Heart left ventricle (tissue), 16 donors: ENCODE measurements at regions not wholly inside any gene's neighbourhood (a gene's known extent, or its start where the extent isn't known, plus 50 kb on each side); places are given as distances from the start of the nearest gene placed in this dataset.

ENCODE experiments used
- ATAC-seq, 4 donors: fragments of 200-7000 bp; cut with Tn5 transposase; one replicate each; pipeline ENCODE4 v1.9.1; 2020 to 2022; ENCODE audit warnings: moderate library complexity in 4 of 4, mild to moderate bottlenecking in 3 of 4, moderate number of reproducible peaks in 1 of 4
- DNase-seq, 5 donors: peaks; one replicate each; pipeline ENCODE4 v3.0.0-alpha.2; 2020
- H3K27ac ChIP-seq, 12 donors: fragments of 200-600 bp; sonication (generic) in 4 of 12; one replicate each; pipeline versions ENCODE4 v1.5.0 to v1.8.0; 2016 to 2022; ENCODE audit warnings: mild to moderate bottlenecking in 2 of 12
- H3K27me3 ChIP-seq, 9 donors: fragments of 200-600 bp; sonication (generic) in 2 of 9; one replicate each; pipeline versions ENCODE4 v1.5.1 to v1.8.0; 2016 to 2022; ENCODE audit warnings: mild to moderate bottlenecking in 3 of 9
- H3K36me3 ChIP-seq, 9 donors: fragments of 200-600 bp; sonication (generic) in 2 of 9; one replicate each; pipeline versions ENCODE4 v1.5.0 to v1.8.0; 2018 to 2022; ENCODE audit warnings: mild to moderate bottlenecking in 2 of 9
- H3K4me1 ChIP-seq, 12 donors: fragments of 200-600 bp; sonication (generic) in 4 of 12; one replicate each; pipeline versions ENCODE4 v1.5.0 to v1.8.0; 2016 to 2022; ENCODE audit warnings: mild to moderate bottlenecking in 3 of 12
- H3K4me3 ChIP-seq, 12 donors: fragments of 200-600 bp; sonication (generic) in 4 of 12; one replicate each; pipeline versions ENCODE4 v1.5.0 to v1.8.0; 2017 to 2022; ENCODE audit warnings: mild to moderate bottlenecking in 9 of 12, moderate library complexity in 4 of 12
- H3K9me3 ChIP-seq, 12 donors: fragments of 200-600 bp; sonication (generic) in 4 of 12; one replicate each; pipeline versions ENCODE4 v1.5.0 to v1.8.0; 2016 to 2022; ENCODE audit warnings: mild to moderate bottlenecking in 1 of 12
- POLR2A ChIP-seq, 2 donors: fragments of 450-650 bp; IDR thresholded peaks; one replicate each; pipeline ENCODE4 v1.6.1; 2017; ENCODE audit warnings: antibody characterized with exemption in 2 of 2, mild to moderate bottlenecking in 2 of 2, moderate library complexity in 2 of 2
- WGBS, 4 donors: extraction: QIAGEN DNeasy Blood & Tissue Kit in 2 of 4; methylation state at CpG; one replicate each; pipeline versions ENCODE4 v1.1.5 to v1.1.7; 2013 to 2018; 5-methylcytosine and 5-hydroxymethylcytosine counted together
- intact Hi-C, 10 donors: fragments of 100-400 bp; cut with DNase I; formaldehyde crosslinking; loops; one replicate each; pipeline versions ENCODE4 v1.11.1 to v1.14.2; 2022
- TF ChIP-seq, protein P1 (sequence below), 12 donors: fragments of 200-600 bp; sonication (generic) in 4 of 12; IDR thresholded peaks; one replicate each; pipeline versions ENCODE4 v1.5.0 to v1.8.0; 2018 to 2022; ENCODE audit warnings: antibody characterized with exemption in 12 of 12, mild to moderate bottlenecking in 5 of 12
- donor health status: ischemic (EF 13 %, LVEDD 7.1; RV severe dilation, severe dysfunction).
- donor health status: healthy with polysubstance abuse.
- donor health status: DM: no; HTN: yes; CAD: no.
- donor health status: DM: no; HTN: no; CAD: no.
- donor health status: ischemic (EF 25% LVEDD 6.9; RV normal size, moderate dysfunction).
- donor health status: ischemic (EF 25% LVEDD 5.7; RV mildly dilated, moderate dysfunction).
- donor health status: healthy.
- donor health status: DM: yes; HTN: yes; CAD: no.
- donor health status: ischemic (EF 35%, LVEDD 5.7; RV mildly dilated, moderate dysfunction).
- donor health status: nonischemic (EF 11% LVEDD 7.7; RV severe dilation, severe dysfunction).
- donor health status: DM: yes; HTN: yes; CAD: no.
- donor health status: PGD.
- donor health status: ischemic (EF 29% LVEDD 5.4; RV normal size, mild dysfunction).
- donor health status: nonischemic (EF 23%, LVEDD 6.1; RV moderate dilation, normal function).

- 55 to 66% (median 60%) methylated on average over 8 of the region's 8 CpGs for WGBS, 4 donors
- Histone ChIP-seq H3K27me3 (no peaks in the 10 kb centered on the region), H3K36me3 (no peaks in the 10 kb centered on the region), H3K4me1 (no peaks in the 10 kb centered on the region), H3K27ac (no peak overlapping the region), H3K9me3 (peaks cover 0 to 2% (median 0%) of the 10 kb centered on the region in 12 donors), H3K4me3 (no peak overlapping the region)
- intact Hi-C loops, result no loop called here
- ATAC-seq, result peak in 1 of 4 donors; percentile 67
- TF ChIP-seq, protein P1, sequence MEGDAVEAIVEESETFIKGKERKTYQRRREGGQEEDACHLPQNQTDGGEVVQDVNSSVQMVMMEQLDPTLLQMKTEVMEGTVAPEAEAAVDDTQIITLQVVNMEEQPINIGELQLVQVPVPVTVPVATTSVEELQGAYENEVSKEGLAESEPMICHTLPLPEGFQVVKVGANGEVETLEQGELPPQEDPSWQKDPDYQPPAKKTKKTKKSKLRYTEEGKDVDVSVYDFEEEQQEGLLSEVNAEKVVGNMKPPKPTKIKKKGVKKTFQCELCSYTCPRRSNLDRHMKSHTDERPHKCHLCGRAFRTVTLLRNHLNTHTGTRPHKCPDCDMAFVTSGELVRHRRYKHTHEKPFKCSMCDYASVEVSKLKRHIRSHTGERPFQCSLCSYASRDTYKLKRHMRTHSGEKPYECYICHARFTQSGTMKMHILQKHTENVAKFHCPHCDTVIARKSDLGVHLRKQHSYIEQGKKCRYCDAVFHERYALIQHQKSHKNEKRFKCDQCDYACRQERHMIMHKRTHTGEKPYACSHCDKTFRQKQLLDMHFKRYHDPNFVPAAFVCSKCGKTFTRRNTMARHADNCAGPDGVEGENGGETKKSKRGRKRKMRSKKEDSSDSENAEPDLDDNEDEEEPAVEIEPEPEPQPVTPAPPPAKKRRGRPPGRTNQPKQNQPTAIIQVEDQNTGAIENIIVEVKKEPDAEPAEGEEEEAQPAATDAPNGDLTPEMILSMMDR (IDR thresholded peaks at IDR 0.05), result peak in 6 of 12 donors; percentile 15 to 39 (median 33)
- TF ChIP-seq POLR2A (IDR thresholded peaks at IDR 0.05), result no peak
- DNase-seq, result peak in 1 of 5 donors; percentile 24
These were observed 102.0 kb downstream of the ERCC5 start for GRCh38 chr13:102947745-102948405.

DNA sequence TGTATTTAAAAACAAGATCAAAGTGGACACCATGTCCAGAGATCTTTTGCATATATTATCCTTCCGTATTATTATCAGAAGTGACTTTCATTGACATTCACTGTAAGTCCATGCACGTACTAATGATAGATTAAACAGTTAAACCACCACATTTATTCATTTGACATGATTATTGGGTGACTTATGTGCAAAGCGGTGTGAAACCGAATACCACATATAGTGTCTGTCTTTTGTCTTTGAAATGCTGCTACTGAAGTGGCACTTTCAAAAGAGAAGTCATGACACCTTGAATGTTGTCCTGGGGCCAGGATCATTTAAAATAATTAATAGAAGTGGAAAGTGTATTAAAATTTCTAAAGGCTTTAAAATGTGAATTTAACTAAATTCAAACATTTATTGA, 100.1 kb downstream of the ERCC5 start:
- ATAC-seq (no peak), DNase-seq (no peak)
- 83 to 94% (median 87%) methylated on average over 4 of the region's 4 CpGs for WGBS, 4 donors
- H3K4me3 ChIP-seq, result no peak overlapping the region
- H3K27ac ChIP-seq, result no peak overlapping the region
- no peaks in the 10 kb centered on the region for H3K4me1 ChIP-seq
- peaks cover 0 to 4% (median 0%) of the 10 kb centered on the region in 9 donors for H3K27me3 ChIP-seq
- H3K9me3 ChIP-seq, result peaks cover 0 to 7% (median 0%) of the 10 kb centered on the region in 12 donors
- intact Hi-C loops, result no loop called here
- no peak for TF ChIP-seq POLR2A (IDR thresholded peaks at IDR 0.05)
- TF ChIP-seq, protein P1 (IDR thresholded peaks at IDR 0.05), result no peak
- H3K36me3 ChIP-seq, result no peaks in the 10 kb centered on the region

GRCh38 chr13:102945324-102945815, 99.5 kb downstream of the ERCC5 start:
- ATAC-seq (no peak), DNase-seq (no peak)
- TF ChIP-seq, protein P1 (IDR thresholded peaks at IDR 0.05), result no peak
- TF ChIP-seq POLR2A (IDR thresholded peaks at IDR 0.05), result no peak
- intact Hi-C loops, result no loop called here
- Histone ChIP-seq H3K4me3 (no peak overlapping the region), H3K9me3 (peaks cover 0 to 8% (median 0%) of the 10 kb centered on the region in 12 donors), H3K27me3 (peaks cover 0 to 4% (median 0%) of the 10 kb centered on the region in 9 donors), H3K27ac (no peak overlapping the region), H3K36me3 (no peaks in the 10 kb centered on the region), H3K4me1 (no peaks in the 10 kb centered on the region)
- WGBS, 4 donors, result 86 to 90% (median 88%) methylated on average over 7 of the region's 7 CpGs

GRCh38 chr13:102944821-102945220, 99.0 kb downstream of the ERCC5 start:
- H3K9me3 ChIP-seq, result peaks cover 0 to 8% (median 0%) of the 10 kb centered on the region in 12 donors
- no peaks in the 10 kb centered on the region for H3K4me1 ChIP-seq
- H3K27me3 ChIP-seq, result peaks cover 0 to 4% (median 0%) of the 10 kb centered on the region in 9 donors
- DNase-seq (no peak), ATAC-seq (no peak)
- H3K27ac ChIP-seq, result no peak overlapping the region
- TF ChIP-seq POLR2A (IDR thresholded peaks at IDR 0.05), result no peak
- TF ChIP-seq, protein P1 (IDR thresholded peaks at IDR 0.05), result no peak
- no peak overlapping the region for H3K4me3 ChIP-seq
- H3K36me3 ChIP-seq, result no peaks in the 10 kb centered on the region
- intact Hi-C loops, result no loop called here
- WGBS, 4 donors, result 76 to 81% (median 80%) methylated on average over 2 of the region's 2 CpGs
